HG03565 (cell line): ENCODE measurements at regions not wholly inside any gene's neighbourhood (a gene's known extent, or its start where the extent isn't known, plus 50 kb on each side); places are given as distances from the start of the nearest gene placed in this dataset.

ENCODE experiments used
- ATAC-seq: cut with Tn5 transposase; IDR thresholded peaks from one replicate; pipeline ENCODE4 v1.9.1; 2021; ENCODE audit warnings: mild to moderate bottlenecking, moderate library complexity; ENCODE audit not compliant: unreplicated experiment

DNA sequence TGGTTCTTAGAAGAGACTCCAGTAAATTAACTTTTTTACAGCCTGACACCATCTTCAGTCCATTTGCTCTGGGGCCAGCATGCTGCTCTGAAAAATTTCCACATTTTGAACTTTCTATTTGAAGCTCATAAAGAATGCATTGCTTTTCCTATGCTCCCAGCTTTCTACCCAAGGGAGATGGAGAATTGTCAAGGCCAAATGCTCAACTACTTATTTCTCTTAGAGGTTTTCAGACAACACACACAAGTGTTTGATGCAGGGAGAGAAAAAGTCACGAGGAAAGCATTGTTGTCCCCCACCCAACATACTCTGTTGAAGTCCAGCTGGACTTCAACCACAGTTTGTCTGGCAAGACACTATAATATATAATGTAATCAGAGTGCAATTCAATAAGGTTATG is 100.3 kb upstream of the CADPS start:
- no peak for ATAC-seq

DNA sequence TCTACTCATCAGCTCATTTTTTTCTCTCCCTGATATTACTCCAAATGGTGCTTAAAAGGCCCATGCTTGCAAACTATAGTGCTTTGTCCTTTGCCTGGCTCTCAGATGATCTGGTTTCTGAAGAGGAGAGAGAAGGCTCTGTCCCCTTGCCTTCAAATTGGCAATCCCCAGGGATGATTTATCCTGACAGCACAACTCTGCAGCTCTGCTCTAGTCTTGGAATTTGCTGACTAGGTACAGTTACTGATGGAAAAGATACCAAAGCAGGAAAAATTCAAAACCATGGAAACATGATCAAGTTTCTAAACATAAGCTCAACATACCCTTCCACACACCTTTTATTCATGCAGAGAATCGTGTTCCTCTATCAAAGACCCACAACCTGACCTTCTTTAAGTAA is 106.7 kb upstream of the CADPS start:
- ATAC-seq, result no peak

DNA sequence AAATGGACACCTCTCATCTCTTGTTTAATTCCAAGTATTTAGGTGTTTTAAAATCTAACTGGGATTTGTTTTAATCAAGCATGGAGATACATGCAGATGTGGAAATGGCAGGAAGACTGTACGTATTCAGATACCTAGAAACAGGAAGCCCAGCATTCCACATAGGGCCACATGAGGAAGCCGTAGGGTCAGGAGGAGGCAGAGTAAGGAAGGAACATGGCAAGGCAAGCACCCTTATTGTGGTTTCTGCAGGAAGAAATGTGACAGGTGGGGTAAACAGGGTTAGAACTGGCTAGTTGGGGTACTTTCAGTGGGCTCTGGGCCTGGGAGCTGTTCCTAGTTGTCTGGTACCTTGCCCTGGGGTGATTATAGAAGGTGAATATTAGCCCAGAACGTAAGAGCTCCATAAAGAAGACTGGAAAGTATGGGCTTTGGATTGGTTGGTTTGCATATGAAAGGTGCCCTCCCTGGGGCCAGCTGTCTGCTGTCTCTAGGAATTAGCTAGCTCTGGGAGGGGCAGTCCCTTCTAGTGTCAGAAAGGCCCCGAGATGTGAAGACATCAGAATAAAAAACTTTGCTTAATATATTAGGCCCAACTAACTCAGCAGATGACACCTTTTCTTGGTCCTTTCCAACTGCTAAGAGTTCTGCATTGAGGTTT is 107.7 kb upstream of the CADPS start:
- no peak for ATAC-seq

DNA sequence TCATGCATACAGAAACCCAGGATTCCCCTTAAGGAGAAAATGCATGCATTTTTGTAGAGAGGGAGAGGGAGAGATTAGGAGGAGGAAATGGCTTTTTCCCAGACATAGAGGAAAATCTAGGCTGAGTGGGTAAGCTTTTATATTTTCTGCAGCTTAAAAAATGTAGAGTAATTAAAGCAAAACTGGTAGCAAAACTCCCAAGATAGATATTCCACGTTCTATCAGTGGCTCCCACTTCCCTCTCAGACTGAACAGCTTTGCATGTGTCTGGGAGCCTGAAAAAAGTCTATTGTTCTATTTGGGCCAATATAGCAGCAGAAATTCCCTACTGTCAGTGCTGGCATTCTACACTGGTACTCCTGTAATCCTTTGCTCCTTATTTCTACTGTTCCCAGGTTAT is 110.8 kb upstream of the CADPS start:
- ATAC-seq, result no peak

DNA sequence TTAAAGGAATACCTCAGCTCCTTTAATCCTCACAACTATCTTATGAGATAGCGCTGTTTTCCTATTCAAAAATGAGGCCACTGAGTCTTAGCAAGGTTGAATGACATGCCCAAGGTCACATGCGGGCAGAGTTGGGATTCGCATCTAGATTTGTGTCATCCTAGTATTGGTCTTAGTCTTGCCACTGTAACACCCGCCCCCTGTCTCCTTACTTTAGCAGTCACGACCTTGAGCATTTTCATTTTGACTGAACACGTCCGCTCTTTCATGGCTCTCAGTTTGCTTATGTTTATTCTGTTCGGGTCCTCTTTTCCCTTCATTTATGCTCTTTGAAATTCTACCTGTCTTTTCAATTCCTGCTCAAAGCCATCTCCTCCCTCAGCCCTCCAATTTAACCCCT is 112.5 kb upstream of the CADPS start:
- ATAC-seq, result no peak

DNA sequence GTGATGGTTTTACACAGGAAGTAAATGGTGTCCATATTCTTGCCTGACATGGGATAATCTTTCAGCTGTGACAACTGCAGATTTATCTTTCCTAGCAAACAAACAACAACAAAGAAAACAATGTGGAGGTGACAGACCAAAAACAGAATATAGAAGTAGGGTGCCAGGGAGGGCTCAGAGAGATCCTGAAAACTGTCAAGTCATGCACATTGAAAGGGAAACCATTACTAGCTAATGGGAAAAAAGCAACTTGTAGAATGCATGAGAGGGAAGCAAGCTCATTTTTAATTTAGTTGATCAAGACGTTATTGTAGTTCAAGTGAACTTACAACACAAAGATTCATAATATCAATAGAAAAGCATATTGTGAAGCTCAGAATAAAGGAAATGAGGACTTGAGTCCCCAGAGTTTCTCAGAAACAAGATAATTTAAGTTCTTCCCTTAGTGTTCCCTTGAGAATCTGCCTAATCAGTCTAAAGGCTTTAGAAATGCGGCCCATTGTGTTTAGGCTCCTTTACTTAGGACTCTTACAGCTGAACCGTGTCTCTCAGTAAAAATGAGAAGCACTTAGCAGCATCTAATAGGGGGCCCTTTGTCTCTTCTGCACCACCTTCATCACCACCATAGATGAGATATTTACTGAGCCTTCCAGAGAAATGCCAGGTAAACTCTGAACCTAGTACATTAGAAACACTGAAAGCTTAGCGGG is 115.6 kb upstream of the CADPS start:
- no peak for ATAC-seq

DNA sequence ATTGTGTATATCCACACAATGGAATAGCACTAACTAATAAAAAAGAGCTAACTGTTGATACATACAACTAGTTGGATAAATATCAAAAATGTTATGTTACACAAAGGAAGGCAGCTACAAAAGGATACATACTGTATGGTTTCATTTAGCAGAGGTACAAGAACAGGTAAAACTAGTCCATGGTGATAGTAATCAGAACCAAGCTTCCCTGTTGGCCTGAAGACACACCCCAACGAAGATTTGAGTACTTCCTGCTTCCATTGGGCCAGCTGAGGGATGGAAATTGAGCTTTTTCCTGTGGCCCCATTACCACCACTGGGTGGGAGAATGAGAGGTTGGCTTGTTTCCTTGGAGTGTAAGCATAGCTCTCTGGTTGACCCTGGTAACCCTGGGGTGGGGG is 117.3 kb upstream of the CADPS start:
- no peak for ATAC-seq

DNA sequence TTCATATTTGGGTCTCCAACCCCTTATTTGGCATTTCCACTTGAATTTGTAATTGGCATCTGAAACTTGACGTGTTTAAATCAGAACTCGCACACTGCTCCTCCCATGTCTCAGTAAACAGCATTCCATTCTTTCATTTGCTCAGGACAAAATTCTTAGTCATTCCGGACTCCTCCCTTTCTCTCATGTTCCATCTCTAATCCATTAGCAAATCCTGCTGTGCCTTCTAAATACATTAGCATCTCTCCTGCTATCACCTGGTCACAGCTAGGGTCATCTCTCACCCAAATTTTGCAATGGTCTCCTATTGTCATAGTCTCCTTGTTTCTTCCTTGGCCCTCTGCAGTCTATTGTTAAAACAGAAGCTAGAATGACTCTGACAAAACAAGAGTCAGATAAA is 119.9 kb upstream of the CADPS start:
- ATAC-seq, result no peak

DNA sequence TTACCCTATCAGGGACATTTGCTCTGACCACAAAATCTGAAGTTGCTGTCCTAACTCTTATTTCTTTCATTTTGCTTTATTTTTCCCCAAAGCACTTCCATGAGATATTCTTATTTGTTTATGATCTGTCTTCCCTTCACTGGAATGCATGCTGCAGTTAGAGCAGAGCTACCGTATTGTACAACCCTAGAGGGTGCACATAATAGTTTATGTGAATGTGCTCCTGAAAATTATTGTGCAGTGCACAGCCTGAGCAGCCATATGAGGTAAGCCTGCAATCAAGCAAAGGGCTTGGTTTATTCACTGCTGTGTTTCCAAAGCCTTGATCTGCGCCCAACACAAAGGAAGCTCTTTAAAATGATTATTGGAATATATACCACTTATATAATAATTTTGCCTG is 120.3 kb upstream of the CADPS start:
- ATAC-seq, result no peak

DNA sequence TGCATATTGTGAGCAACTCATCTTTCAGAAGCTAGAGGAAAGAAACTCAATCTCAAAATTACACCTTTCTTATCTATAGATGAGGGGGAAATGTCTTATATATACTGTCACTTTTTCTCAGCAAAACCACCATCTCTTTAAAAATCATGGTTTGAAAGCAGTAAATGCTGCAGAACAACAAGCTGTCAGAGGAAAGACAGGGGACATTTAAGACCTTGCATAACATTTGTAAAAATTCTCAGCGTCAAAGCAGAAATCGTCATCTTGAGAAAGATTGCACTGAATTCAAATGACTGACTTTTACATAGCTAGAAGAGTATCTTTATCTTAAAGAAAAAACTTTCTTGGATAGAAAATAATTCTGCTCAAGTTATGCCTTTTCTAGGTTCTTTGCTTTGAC is 122.2 kb upstream of the CADPS start:
- no peak for ATAC-seq

DNA sequence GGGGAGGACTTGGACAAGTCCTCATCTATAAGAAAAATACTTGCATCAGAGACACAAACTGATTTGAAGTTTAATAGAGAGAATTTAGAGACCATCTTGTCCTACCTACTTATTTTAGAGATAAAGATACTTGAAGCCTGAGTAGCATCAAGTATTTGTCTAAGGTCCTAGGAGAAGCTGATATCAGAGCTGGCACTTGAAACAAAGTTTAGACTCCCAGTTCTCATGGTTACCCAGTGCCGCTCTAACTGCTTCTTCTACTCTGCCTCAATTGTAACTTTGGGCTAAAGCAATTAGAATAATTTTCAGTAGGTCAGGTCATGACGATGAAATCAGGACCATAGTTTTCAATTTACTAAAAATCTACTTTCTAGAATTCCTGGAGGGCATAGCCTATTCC is 123.9 kb upstream of the CADPS start:
- no peak for ATAC-seq

DNA sequence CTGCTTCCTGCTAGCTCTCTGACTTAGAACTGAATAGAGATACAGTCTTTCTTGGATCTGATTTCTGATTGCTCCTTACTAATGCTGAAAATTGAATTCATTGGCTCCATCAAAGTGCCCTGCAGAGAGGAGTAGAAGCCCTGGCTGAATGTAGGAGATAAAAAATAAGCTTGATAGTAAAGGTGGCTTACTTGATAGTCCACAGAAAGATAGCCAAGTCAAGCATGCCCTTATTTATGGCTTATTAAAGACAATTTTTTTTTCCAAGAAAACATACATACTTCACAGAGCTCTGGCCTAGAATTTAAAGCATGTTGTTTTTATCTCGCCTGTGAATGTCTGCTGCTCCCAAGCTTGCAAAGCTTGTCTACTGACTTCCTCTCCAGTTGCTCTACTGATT is 124.6 kb upstream of the CADPS start:
- ATAC-seq, result no peak

DNA sequence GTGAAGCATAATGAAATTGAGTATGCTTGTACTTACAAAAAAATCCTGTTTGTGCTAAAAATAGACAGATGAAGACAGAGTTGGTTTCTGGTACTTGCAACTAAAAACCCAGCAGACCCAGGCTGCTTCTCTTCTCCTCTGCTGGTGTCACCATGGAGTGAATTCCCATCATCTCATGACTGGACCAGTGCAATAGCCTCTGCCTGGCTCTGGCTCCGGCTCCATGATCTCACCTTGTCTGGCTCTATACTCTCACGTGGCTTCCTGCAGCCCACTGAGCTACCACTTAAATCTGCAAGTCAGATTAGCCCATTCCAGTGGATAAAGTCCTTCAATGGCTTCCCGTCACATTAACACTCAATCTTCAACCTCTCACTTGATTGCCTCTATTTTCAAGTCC is 129.2 kb upstream of the CADPS start:
- no peak for ATAC-seq

DNA sequence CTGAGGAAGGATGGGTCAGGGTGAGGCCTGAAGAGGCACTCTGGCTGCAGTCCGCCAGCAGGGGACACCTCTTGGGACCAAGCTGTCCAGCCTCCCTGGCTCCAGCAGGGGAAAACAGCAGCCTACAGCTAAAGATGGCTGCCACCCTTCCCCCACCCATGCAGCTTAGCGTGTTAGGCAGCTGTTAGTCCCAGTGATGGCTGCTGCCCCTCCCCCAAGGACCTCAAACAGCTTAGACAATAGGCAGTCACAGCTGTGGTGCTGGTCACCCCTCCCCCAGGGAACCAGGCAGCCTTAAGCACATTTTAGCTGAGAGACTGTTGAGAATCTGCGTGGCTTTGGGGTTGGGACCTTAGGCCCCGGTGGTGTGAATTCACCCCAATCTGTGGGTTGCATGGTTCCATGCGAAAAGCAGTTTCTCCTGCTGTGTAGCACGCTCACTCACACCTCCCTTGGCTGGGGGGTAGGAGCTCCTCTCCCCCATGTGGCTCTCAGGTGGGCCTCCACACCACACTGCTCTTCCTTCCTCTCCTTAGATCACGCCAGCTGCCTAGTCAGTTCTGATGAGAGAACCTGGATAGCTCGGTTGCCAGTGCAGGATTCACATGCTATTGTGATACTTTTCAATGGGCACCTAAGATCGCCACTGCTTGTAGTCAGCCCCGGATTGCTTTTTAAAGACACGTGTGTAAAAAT is 140.5 kb upstream of the CADPS start:
- ATAC-seq, result no peak

DNA sequence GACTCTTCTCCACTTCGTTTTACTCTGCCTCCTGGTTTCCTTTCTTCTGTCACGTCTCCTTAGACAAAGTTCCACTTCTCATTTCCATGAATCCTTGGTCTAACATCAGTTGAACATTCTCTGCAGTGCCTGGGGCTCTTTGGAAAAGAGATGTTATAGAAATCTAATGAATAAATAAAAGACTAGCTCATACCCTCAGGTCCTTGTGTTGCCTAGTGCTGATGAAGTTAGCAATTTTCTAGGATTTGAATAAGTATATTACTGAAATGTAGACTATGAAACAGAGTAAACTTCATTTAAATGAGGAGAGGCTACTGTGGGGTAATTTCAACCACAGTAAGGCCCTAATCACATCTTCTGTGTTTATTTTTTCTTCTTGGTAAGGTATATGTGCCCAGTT is 146.9 kb upstream of the CADPS start:
- no peak for ATAC-seq

DNA sequence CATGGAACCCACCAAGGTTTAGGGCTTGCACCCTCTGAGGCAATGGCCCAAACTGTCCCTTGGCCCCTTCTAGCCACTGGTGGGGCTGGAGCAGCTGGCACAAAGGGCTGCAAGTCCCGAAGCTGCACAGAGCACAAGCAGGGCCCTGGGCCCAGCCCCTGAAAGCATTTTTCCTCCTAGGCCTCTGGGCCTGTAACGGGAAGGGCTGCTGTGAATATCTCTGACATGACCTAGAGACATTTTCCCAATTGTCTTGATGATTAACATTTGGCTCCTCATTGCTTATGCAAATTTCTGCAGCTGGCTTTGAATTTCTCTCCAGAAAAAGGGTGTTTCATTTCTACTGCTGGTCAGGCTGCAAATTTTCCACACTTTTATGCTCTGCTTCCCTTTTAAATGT is 151.5 kb upstream of the CADPS start:
- no peak for ATAC-seq

DNA sequence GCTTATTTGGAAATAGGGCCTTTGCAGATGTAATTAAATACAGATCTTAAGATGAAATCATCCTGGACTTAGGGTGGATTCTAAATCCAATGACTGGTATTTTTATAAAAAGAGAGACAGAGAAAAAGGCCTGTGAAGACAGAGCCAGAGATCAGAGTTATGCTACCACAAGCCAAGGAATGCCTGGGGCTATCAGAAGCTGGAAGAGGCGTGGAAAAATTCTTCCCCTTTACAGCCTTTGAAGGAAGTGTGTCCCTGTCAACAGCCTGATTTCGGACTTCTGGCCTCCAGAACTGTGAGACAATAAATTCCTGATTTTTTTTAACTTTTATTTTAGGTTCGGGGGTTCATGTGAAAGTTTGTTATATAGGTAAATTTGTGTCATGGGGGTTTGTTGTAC is 154.1 kb upstream of the CADPS start:
- ATAC-seq, result no peak

DNA sequence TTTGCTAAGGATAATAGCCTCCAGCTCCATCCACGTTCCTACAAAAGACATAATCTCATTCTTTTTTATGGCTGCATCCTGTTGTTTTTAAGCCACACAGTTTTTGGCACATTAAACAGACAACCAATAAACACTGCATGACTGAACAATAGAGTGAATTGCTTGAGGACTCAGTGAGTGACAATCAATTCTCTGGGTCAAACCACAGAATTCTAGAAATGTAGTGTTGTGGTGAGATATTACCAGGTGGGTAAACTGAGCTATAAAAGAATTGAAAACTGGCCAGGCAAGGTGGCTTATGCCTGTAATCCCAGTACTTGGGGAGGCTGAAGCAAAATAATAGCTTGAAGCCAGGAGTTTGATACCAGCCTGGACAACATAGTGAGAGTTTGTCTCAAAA is 154.7 kb upstream of the CADPS start:
- ATAC-seq, result no peak

DNA sequence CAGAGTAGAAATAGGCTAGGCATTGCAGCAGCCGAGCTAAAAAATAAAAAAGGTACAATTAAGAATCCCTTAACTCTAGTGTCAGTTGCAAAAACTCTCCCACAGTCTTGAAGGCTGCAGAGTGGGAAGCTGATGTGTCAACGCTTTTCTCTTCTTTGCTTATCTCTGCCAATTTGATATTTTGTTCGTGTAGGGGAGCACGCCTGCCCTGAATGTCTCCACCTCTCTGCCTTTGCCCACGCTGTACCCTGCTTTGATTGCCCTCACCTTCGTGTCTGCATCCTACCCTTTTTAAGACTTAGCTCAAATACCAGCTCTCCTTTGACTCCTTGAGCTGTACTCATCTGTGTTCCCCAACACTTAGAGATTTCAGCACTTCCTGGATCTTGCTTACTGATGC is 155.4 kb upstream of the CADPS start:
- no peak for ATAC-seq

DNA sequence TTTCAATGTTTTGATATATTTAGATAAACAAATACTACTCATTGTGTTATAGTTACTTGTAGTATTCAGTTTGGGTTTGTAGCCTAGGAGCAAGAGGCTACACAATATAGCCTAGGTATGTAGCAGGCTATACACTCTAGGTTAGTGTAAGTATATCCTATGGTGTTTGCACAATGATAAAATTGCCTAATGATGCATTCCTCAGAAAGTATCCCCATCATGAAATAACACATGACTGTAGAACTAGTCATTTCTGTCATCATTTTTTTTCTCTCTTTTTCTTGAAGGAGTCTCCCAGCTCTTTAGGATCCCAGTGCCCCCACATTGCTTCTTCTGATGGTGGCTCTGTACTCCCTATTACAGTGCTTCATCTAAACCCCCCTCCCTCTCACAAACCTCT is 157.7 kb upstream of the CADPS start:
- ATAC-seq, result no peak

DNA sequence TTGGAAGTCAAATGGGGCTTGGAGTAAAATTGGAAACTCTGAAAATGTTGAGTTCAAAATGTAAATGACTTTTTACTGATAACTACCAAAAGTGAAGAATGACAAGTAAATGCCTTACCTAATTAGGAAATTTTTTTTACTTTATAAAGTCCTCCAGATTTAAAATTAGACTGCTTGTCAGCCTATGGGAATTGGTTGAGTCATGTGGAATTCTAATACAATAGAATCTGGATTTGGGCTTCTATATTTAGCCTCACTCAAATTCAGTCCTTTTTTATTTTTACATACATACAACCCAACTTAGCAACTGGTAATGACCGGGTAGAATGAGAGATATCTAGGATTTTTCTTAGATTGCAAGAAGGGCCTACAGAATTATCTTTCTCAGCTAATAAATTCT is 158.9 kb upstream of the CADPS start:
- no peak for ATAC-seq

DNA sequence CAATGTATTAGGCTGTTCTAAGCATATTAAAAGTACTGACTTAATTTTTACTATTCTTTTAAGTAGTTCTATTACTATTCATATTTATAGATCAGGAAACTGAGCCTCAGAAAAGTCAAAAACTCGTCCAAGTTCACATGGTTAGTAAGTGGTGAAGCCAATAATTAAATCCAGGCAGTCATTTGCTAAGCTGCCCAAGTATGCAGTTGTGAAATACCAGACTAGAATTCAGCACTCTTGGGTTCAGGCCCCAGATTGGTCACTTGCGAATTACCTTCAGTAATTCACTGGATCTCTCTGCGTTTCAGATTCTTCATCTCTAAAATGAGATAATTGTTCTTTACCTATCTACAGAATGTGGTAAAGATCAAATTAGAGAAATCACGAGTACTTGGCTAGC is 161.9 kb upstream of the CADPS start:
- ATAC-seq, result no peak
